ENCODE measurements at regions not wholly inside any gene's neighbourhood (a gene's known extent, or its start where the extent isn't known, plus 50 kb on each side); places are given as distances from the start of the nearest gene placed in this dataset.

DNA sequence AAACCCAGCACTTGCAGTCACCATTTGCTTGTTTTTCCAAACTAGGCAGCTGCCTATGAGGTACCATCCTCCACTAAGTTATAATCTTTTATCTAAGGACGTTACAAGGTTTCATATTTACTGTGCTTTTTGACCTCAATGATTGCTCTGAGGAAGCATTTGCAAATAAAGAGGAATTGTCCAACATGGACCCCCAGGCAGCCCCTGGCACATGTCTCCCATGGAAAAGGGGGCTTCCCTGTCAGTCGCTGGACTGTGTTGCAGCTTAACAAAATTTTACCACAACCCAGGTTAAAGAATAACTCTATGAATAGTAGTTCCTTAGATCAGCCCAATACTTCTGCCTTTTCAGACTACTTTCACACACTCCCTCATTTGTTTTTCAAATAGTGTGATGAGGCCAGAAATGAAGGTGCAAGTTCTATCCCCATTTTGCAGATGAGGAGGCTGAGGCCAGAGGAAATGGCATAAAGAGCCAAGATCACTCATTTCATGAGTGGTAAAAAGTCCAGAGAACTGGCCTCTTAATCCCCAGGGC lies 52.8 kb upstream of the ZPBP start:
- intact Hi-C loops (cut with DNase I), result no loop called here
- DNase-seq (ENCODE audit: low spot score), result no peak

DNA sequence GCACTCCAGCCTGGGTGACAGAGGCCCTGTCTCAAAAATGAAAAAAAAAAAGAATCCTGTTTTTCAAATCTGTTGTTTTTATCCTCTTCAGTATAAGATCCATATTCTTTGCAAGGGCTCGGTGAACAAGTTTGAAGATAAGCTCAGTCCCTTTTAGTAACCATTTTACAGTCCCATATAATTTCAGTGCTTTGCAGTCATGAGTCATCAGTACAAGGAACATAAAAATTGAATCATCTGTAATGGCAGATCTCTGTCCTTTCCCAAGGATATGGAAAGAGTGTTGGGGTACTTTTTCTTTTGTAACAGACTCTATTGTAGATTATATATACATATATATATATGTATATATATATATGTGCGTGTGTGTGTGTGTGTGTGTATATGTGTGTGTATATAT lies 52.2 kb upstream of the ZPBP start:
- DNase-seq (ENCODE audit: low spot score), result no peak
- intact Hi-C loops (cut with DNase I), result no loop called here

Measured in posterior vena cava (tissue), 2 donors.